Activated B cell treated with CpG ODN at 0.5 μM for 24 hours (primary cell): ENCODE measurements at regions not wholly inside any gene's neighbourhood (a gene's known extent, or its start where the extent isn't known, plus 50 kb on each side); places are given as distances from the start of the nearest gene placed in this dataset.

Experiments used
- ATAC-seq: fragments of 200-7000 bp; cut with Tn5 transposase; one replicate; pipeline ENCODE4 v1.10.0; 2021; ENCODE audit warnings: low read depth, mild to moderate bottlenecking, moderate library complexity
- CTCF ChIA-PET: fragments of 350-600 bp; sonication (Branson Sonifier 250); formaldehyde crosslinking; loops from one replicate; lab custom pipeline; 2021; ENCODE audit warnings: antibody characterized with exemption; lab: Charles Lee
- POLR2A ChIA-PET: fragments of 350-600 bp; sonication (Branson Sonifier 250); formaldehyde crosslinking; loops from one replicate; lab custom pipeline; 2021; ENCODE audit warnings: antibody characterized with exemption; lab: Charles Lee
- DNase-seq: peaks from one replicate; pipeline ENCODE4 v3.0.0; 2022
- H3K27ac Mint-ChIP-seq: one replicate; pipeline ENCODE4 v1.8.0; 2020; ENCODE audit warnings: mixed read lengths
- H3K27me3 Mint-ChIP-seq: one replicate; pipeline ENCODE4 v1.8.0; 2021; ENCODE audit warnings: mixed read lengths
- H3K36me3 Mint-ChIP-seq: one replicate; pipeline ENCODE4 v1.8.0; 2021; ENCODE audit warnings: low read depth, mixed read lengths
- H3K4me1 Mint-ChIP-seq: one replicate; pipeline ENCODE4 v1.8.0; 2021; ENCODE audit warnings: mixed read lengths
- H3K4me3 Mint-ChIP-seq: one replicate; pipeline ENCODE4 v1.8.0; 2020; ENCODE audit warnings: mild to moderate bottlenecking, mixed read lengths
- H3K9me3 Mint-ChIP-seq: one replicate; pipeline ENCODE4 v1.8.0; 2020; ENCODE audit warnings: mixed read lengths
- CTCF ChIP-seq: fragments of 200-600 bp; IDR thresholded peaks from one replicate; pipeline ENCODE4 v1.8.0; 2022; ENCODE audit warnings: antibody characterized with exemption, mild to moderate bottlenecking
- intact Hi-C: fragments of 100-400 bp; cut with micrococcal nuclease; formaldehyde crosslinking; loops from one replicate; pipeline ENCODE4 v1.15.1; 2024

GRCh38 chr16:20259541-20259940, 67.8 kb downstream of the GP2 start:
- POLR2A ChIA-PET = no interaction called here
- CTCF ChIA-PET = no interaction called here
- no peaks in the 10 kb centered on the region for H3K4me1 Mint-ChIP-seq
- H3K27me3 Mint-ChIP-seq = peaks cover 3% of the 10 kb centered on the region
- ATAC-seq (no peak), DNase-seq (no peak)
- no peaks in the 10 kb centered on the region for H3K36me3 Mint-ChIP-seq
- TF ChIP-seq CTCF = no peak
- H3K9me3 Mint-ChIP-seq = peaks cover 4% of the 10 kb centered on the region
- intact Hi-C loops = no loop called here
- no peak overlapping the region for H3K4me3 Mint-ChIP-seq
- no peak overlapping the region for H3K27ac Mint-ChIP-seq

GRCh38 chr16:20257234-20257633, 70.1 kb downstream of the GP2 start:
- H3K36me3 Mint-ChIP-seq = no peaks in the 10 kb centered on the region
- peaks cover 4% of the 10 kb centered on the region for H3K9me3 Mint-ChIP-seq
- ChIA-PET CTCF (no interaction called here), POLR2A (no interaction called here)
- H3K27ac Mint-ChIP-seq = no peak overlapping the region
- intact Hi-C loops = no loop called here
- H3K27me3 Mint-ChIP-seq = peaks cover 3% of the 10 kb centered on the region
- ATAC-seq (no peak), DNase-seq (no peak)
- TF ChIP-seq CTCF = no peak
- no peak overlapping the region for H3K4me3 Mint-ChIP-seq
- H3K4me1 Mint-ChIP-seq = no peaks in the 10 kb centered on the region

GRCh38 chr16:20255002-20255401, 72.3 kb downstream of the GP2 start:
- intact Hi-C loops = no loop called here
- Mint-ChIP-seq H3K4me1 (no peaks in the 10 kb centered on the region), H3K4me3 (no peak overlapping the region), H3K36me3 (no peaks in the 10 kb centered on the region), H3K27me3 (peaks cover 7% of the 10 kb centered on the region), H3K9me3 (peaks cover 4% of the 10 kb centered on the region), H3K27ac (no peak overlapping the region)
- DNase-seq (no peak), ATAC-seq (no peak)
- ChIA-PET CTCF (no interaction called here), POLR2A (no interaction called here)
- TF ChIP-seq CTCF = no peak

DNA sequence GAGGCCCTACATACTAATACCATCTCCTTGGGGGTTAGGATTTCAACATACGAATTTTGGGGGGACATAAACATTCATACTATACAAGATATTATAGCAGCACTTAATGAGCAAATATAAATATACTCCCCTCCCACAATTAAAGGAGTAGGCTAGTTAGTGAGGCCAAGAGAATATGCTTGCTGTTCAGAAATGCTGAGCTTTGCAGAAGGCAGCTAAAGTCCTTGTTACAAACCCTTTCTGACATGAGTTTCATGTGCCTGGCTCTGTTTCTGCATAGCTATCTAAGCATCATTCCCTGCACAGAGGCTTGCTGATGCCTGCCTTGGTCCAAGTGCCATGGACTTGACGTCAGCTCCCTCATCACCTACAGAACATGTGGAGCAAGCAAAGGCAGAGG, 73.5 kb downstream of the GP2 start:
- DNase-seq = no peak
- no peak for TF ChIP-seq CTCF
- no peak for ATAC-seq
- no peaks in the 10 kb centered on the region for H3K9me3 Mint-ChIP-seq
- no peaks in the 10 kb centered on the region for H3K36me3 Mint-ChIP-seq
- no peak overlapping the region for H3K27ac Mint-ChIP-seq
- ChIA-PET POLR2A (no interaction called here), CTCF (no interaction called here)
- intact Hi-C loops = no loop called here
- no peaks in the 10 kb centered on the region for H3K4me1 Mint-ChIP-seq
- H3K27me3 Mint-ChIP-seq = peaks cover 7% of the 10 kb centered on the region
- H3K4me3 Mint-ChIP-seq = no peak overlapping the region

DNA sequence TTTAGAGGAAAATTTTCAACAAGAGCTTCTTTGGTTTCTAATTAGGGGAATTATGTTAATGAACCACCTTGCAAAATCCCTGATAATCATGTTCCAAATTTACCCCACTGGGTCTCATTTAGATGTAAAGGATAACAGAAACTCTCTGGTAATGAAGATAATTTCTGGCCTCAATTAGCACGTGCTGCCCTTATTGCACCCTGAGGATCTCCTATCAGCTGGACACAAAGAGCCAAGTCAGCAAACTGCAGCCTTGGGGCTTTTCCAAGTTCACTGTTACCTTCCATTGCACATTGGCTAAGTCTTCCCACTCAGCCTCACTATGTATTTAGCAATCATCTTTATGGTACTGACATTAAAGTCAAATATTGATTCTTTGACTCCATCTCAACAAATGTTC, 78.1 kb downstream of the GP2 start:
- POLR2A ChIA-PET = no interaction called here

More for the DNA sequence above, 78.1 kb downstream of the GP2 start:
- no peak overlapping the region for H3K4me3 Mint-ChIP-seq
- no peak for DNase-seq
- no peaks in the 10 kb centered on the region for H3K4me1 Mint-ChIP-seq
- CTCF ChIA-PET = no interaction called here
- intact Hi-C loops = no loop called here
- H3K27me3 Mint-ChIP-seq = peaks cover 6% of the 10 kb centered on the region
- no peak overlapping the region for H3K27ac Mint-ChIP-seq
- H3K36me3 Mint-ChIP-seq = no peaks in the 10 kb centered on the region
- no peak for ATAC-seq
- TF ChIP-seq CTCF = no peak
- H3K9me3 Mint-ChIP-seq = no peaks in the 10 kb centered on the region
